Heart right ventricle (tissue), 16 donors: ENCODE measurements at regions not wholly inside any gene's neighbourhood (a gene's known extent, or its start where the extent isn't known, plus 50 kb on each side); places are given as distances from the start of the nearest gene placed in this dataset.

Source experiments
- ATAC-seq, 8 donors: fragments of 200-7000 bp; cut with Tn5 transposase; one replicate each; pipeline ENCODE4 v1.9.1; 2020; ENCODE audit warnings: mild to moderate bottlenecking in 8 of 8, moderate library complexity in 8 of 8, moderate number of reproducible peaks in 1 of 8
- DNase-seq, 2 donors: peaks; one replicate each; pipeline ENCODE4 v3.0.0-alpha.2; 2020
- H3K27ac ChIP-seq, 10 donors: fragments of 200-600 bp; sonication (generic) in 2 of 10; one replicate each; pipeline versions ENCODE4 v1.5.0 to v1.8.0; 2020 to 2022; ENCODE audit warnings: mild to moderate bottlenecking in 3 of 10
- H3K27me3 ChIP-seq, 7 donors: fragments of 200-600 bp; one replicate each; pipeline ENCODE4 v1.8.0; 2021 to 2022; ENCODE audit warnings: mild to moderate bottlenecking in 2 of 7
- H3K36me3 ChIP-seq, 9 donors: fragments of 200-600 bp; sonication (generic) in 1 of 9; one replicate each; pipeline versions ENCODE4 v1.5.0 to v1.8.0; 2020 to 2022; ENCODE audit warnings: mild to moderate bottlenecking in 2 of 9
- H3K4me1 ChIP-seq, 9 donors: fragments of 200-600 bp; sonication (generic) in 1 of 9; one replicate each; pipeline versions ENCODE4 v1.5.0 to v1.8.0; 2020 to 2022; ENCODE audit warnings: mild to moderate bottlenecking in 4 of 9
- H3K4me3 ChIP-seq, 10 donors: fragments of 200-600 bp; sonication (generic) in 2 of 10; one replicate each; pipeline versions ENCODE4 v1.5.0 to v1.8.0; 2020 to 2022; ENCODE audit warnings: mild to moderate bottlenecking in 7 of 10, moderate library complexity in 2 of 10
- H3K9me3 ChIP-seq, 11 donors: fragments of 200-600 bp in 10 of 11; sonication (generic) in 2 of 11; one replicate each; pipeline versions ENCODE4 v1.5.0 to v1.8.0; 2013 to 2022; ENCODE audit warnings: mild to moderate bottlenecking in 2 of 11, control low read depth in 1 of 11, moderate library complexity in 1 of 11
- WGBS, 2 donors: extraction: QIAGEN DNeasy Blood & Tissue Kit; methylation state at CpG; one replicate each; pipeline ENCODE4 v1.1.7; 2013; ENCODE audit warnings: inconsistent platforms in 1 of 2; 5-methylcytosine and 5-hydroxymethylcytosine counted together
- intact Hi-C, 10 donors: fragments of 100-400 bp; cut with DNase I; formaldehyde crosslinking; loops; one replicate each; pipeline versions ENCODE4 v1.11.1 to v1.14.2; 2022
- TF ChIP-seq, protein P1 (sequence below), 9 donors: fragments of 200-600 bp; sonication (generic) in 2 of 9; IDR thresholded peaks; one replicate each; pipeline versions ENCODE4 v1.5.0 to v1.8.0; 2021 to 2022; ENCODE audit warnings: antibody characterized with exemption in 9 of 9, mild to moderate bottlenecking in 5 of 9, moderate library complexity in 1 of 9
- donor health status: Arrhythmogenic right ventricular cardiomyopathy.
- donor health status: ischemic (EF 13 %, LVEDD 7.1; RV severe dilation, severe dysfunction).
- donor health status: healthy with polysubstance abuse.
- donor health status: DM: no; HTN: yes; CAD: no.
- donor health status: DM: no; HTN: no; CAD: no.
- donor health status: ischemic (EF 25% LVEDD 6.9; RV normal size, moderate dysfunction).
- donor health status: ischemic (EF 25% LVEDD 5.7; RV mildly dilated, moderate dysfunction).
- donor health status: healthy.
- donor health status: DM: yes; HTN: yes; CAD: no.
- donor health status: Ischemic cardiomyopathy.
- donor health status: ischemic (EF 35%, LVEDD 5.7; RV mildly dilated, moderate dysfunction).
- donor health status: nonischemic (EF 11% LVEDD 7.7; RV severe dilation, severe dysfunction).
- donor health status: DM: yes; HTN: yes; CAD: no.
- donor health status: PGD.
- donor health status: ischemic (EF 29% LVEDD 5.4; RV normal size, mild dysfunction).
- donor health status: nonischemic (EF 23%, LVEDD 6.1; RV moderate dilation, normal function).

DNA sequence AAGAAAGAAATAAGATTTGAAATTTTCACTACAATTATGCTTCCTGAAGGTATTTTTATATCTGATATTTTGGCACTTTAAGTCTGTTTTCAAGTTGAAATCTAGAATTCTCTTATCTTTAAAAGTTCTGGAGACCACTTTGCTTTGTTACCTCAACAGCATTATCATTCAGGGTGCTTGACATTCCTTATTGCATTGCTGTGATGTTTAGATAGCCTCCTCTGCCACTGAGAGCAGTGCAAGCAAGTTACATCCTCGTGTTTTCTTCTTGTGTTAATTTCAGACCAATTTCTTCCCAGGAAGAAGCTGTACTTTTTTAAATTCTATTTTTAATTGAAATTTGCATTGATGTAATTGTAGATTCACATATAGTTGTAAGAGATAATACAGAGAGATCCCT is 333.9 kb upstream of the KIRREL3 start:
- WGBS, 2 donors = 35 to 58% methylated on average over 1 of the region's 1 CpG
- peaks cover 0 to 25% (median 0%) of the 10 kb centered on the region in 11 donors for H3K9me3 ChIP-seq
- H3K27me3 ChIP-seq = no peaks in the 10 kb centered on the region
- DNase-seq (no peak), ATAC-seq (no peak)
- no peaks in the 10 kb centered on the region for H3K4me1 ChIP-seq
- no peak overlapping the region for H3K27ac ChIP-seq
- no peak overlapping the region for H3K4me3 ChIP-seq
- intact Hi-C loops = loop anchor here in 1 of 10 donors (10.0 kb wide), 1 partner anchor 320 kb away; no protein-coding TSS in a partner anchor
- no peaks in the 10 kb centered on the region for H3K36me3 ChIP-seq
- TF ChIP-seq, protein P1, sequence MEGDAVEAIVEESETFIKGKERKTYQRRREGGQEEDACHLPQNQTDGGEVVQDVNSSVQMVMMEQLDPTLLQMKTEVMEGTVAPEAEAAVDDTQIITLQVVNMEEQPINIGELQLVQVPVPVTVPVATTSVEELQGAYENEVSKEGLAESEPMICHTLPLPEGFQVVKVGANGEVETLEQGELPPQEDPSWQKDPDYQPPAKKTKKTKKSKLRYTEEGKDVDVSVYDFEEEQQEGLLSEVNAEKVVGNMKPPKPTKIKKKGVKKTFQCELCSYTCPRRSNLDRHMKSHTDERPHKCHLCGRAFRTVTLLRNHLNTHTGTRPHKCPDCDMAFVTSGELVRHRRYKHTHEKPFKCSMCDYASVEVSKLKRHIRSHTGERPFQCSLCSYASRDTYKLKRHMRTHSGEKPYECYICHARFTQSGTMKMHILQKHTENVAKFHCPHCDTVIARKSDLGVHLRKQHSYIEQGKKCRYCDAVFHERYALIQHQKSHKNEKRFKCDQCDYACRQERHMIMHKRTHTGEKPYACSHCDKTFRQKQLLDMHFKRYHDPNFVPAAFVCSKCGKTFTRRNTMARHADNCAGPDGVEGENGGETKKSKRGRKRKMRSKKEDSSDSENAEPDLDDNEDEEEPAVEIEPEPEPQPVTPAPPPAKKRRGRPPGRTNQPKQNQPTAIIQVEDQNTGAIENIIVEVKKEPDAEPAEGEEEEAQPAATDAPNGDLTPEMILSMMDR (IDR thresholded peaks at IDR 0.05) = no peak

- no peaks in the 10 kb centered on the region for H3K4me1 ChIP-seq
- no peak overlapping the region for H3K4me3 ChIP-seq
- no peaks in the 10 kb centered on the region for H3K27me3 ChIP-seq
- intact Hi-C loops = loop anchor here in 1 of 10 donors (10.0 kb wide), 1 partner anchor 318 kb away; no protein-coding TSS in a partner anchor
- 70 to 71% methylated on average over 2 of the region's 2 CpGs for WGBS, 2 donors
- ATAC-seq (no peak), DNase-seq (no peak)
- peaks cover 0 to 25% (median 0%) of the 10 kb centered on the region in 11 donors for H3K9me3 ChIP-seq
- no peak overlapping the region for H3K27ac ChIP-seq
- no peaks in the 10 kb centered on the region for H3K36me3 ChIP-seq
- TF ChIP-seq, protein P1 (IDR thresholded peaks at IDR 0.05) = no peak
Measured at GRCh38 chr11:127332896-127333295, 332.3 kb upstream of the KIRREL3 start.

- H3K4me3 ChIP-seq = no peak overlapping the region
Measured at GRCh38 chr11:127330044-127330443, 329.5 kb upstream of the KIRREL3 start.

GRCh38 chr11:127308291-127308690 is 307.7 kb upstream of the KIRREL3 start:
- ATAC-seq (no peak), DNase-seq (no peak)
- no peaks in the 10 kb centered on the region for H3K36me3 ChIP-seq
- 74 to 80% methylated on average over 2 of the region's 2 CpGs for WGBS, 2 donors
- no peak overlapping the region for H3K4me3 ChIP-seq
- peaks cover 0 to 7% (median 0%) of the 10 kb centered on the region in 7 donors for H3K27me3 ChIP-seq
- no peak overlapping the region for H3K27ac ChIP-seq
- TF ChIP-seq, protein P1 (IDR thresholded peaks at IDR 0.05) = no peak
- H3K9me3 ChIP-seq = no peaks in the 10 kb centered on the region
- intact Hi-C loops = no loop called here
- H3K4me1 ChIP-seq = no peaks in the 10 kb centered on the region

More at GRCh38 chr11:127330044-127330443, 329.5 kb upstream of the KIRREL3 start:
- TF ChIP-seq, protein P1 (IDR thresholded peaks at IDR 0.05) = no peak
- intact Hi-C loops = loop anchor here in 1 of 10 donors (10.0 kb wide), 1 partner anchor 315 kb away; no protein-coding TSS in a partner anchor
- no peak overlapping the region for H3K27ac ChIP-seq
- 66 to 70% methylated on average over 3 of the region's 3 CpGs for WGBS, 2 donors
- no peaks in the 10 kb centered on the region for H3K27me3 ChIP-seq
- no peaks in the 10 kb centered on the region for H3K4me1 ChIP-seq
- H3K9me3 ChIP-seq = peaks cover 0 to 25% (median 0%) of the 10 kb centered on the region in 11 donors
- no peak for ATAC-seq
- H3K36me3 ChIP-seq = no peaks in the 10 kb centered on the region
- no peak for DNase-seq
